Stimulated activated CD4-positive, alpha-beta T cell treated with anti-CD3 and anti-CD28 coated beads, TNF-alpha, amount 100 ng/mL, for 1 hour (primary cell): ENCODE measurements at regions not wholly inside any gene's neighbourhood (a gene's known extent, or its start where the extent isn't known, plus 50 kb on each side); places are given as distances from the start of the nearest gene placed in this dataset.
"Not testable (repeated sequence)": the region's sequence is repeated elsewhere in the genome, so short reads cannot be mapped to it uniquely, and the experiment has no call there.

Source experiments
- DNase-seq, 3 donors: peaks; one replicate each; pipeline ENCODE4 v3.0.0-alpha.2; 2020; ENCODE audit warnings: low read depth in 3 of 3, low spot score in 1 of 3

DNA sequence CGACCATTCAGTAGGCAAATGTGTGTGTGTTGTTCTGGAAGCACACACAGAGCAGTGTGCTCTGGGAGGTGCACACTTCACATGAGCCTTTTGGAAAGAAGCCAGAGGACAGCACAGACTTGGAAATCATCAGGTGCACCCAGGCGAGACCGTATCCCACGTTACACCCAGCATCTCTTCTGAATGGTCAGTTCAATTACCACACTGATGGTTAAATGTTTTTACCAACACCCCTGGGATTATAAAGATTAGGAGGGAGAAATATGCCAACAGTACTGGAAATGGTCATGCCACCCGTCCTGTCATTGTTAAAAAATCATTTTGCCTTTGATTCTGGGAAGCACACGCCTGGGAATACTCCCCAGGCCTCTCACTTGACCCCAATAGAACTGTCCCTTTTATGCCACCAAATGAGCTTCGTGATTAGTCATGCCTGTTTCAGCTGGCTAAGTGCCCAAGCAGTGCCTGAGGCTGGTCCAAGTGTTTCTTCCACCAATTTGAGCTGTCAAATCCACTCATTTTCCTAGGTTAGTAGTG, 183.7 kb downstream of the NRP2 start:
- no peak for DNase-seq

GRCh38 chr2:205865056-205865455, 182.8 kb downstream of the NRP2 start:
- DNase-seq, result no peak

DNA sequence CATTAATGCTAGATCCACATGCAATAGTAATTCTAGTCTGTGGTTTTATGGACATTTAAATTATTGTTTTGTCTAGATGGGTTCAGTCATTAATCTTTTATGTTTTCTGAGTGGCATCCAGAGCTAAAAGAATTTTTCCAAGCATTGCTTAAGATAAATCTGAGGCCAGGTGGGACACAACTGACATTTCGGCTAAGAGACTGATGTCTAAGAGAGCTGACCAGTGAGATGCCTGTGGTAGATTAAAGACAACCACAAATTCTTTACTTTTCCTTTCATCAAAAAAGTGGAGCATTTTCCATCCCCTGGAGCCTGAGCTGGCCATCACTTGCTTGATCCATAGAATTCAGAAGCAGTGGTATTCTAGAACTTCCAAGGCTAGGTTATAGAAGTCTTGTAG, 182.2 kb downstream of the NRP2 start:
- no peak for DNase-seq

- DNase-seq, result not testable (repeated sequence)
These were observed 180.5 kb downstream of the NRP2 start for GRCh38 chr2:205862761-205863160.

GRCh38 chr2:205860885-205861284, 178.6 kb downstream of the NRP2 start:
- DNase-seq, result no peak

DNA sequence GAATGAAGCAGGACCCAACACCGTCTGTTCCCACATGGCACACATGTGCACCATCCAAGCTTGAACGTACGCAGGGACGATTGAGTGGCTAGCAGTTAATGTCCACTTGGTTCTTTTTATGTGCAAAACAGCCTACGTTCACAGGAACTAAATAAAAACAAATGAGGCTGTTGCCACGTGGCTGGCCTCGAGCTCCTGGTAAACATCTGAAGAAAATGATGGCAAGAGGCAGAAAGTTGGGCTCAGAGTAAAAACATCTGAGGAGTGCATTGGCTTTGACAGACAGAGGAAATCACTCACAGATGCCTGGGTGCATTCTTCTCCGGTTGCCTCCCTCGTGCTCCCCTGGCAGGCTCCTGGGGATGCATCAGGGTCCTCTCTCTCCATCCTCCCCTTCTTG, 177.9 kb downstream of the NRP2 start:
- no peak for DNase-seq

- DNase-seq, result no peak
These were observed 176.7 kb downstream of the NRP2 start for GRCh38 chr2:205858881-205859441.

- DNase-seq, result no peak
These were observed 176.0 kb downstream of the NRP2 start for GRCh38 chr2:205858275-205858674.

GRCh38 chr2:205857520-205858237, 175.4 kb downstream of the NRP2 start:
- DNase-seq, result no peak

GRCh38 chr2:205852457-205852856, 170.2 kb downstream of the NRP2 start:
- no peak for DNase-seq

DNA sequence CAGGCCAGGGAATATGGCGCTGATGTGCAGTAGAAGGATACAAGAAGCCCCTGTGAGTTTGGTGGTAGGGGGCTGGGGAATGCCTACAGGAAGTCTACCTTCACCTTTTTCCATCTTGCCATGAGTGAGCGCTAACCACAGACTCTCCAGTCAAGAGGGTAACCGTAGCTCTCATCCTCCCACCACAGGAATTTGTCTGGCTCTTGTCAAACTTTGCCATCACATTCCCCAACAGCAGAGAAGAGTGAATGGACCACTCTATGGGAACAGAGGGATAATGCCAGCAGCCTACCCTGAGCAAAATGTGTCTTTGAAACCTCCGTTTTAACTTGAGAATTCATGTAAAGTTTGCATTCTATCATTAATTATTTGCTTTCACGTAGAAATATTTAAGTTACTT, 168.3 kb downstream of the NRP2 start:
- no peak for DNase-seq

GRCh38 chr2:205850132-205850531, 167.8 kb downstream of the NRP2 start:
- DNase-seq, result no peak

DNA sequence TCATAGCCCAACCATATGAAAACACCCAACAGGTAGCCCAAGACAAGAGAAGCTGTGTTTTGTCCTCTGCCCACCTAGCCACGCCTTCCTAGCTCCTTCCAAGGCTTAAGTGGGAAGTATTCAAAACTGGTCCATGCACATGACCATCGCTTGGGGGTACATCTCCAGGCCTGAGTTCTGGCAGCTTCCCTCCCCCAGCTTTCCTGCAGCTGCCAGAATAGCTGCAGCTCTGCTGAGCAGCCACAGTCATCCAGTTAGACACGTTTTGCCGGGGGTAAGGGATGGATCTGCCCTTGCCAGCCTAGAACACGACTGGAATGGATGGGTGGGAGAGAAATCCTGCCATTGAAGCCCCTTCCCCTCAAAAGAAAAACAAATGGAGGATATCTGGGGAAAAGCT, 166.8 kb downstream of the NRP2 start:
- no peak for DNase-seq

GRCh38 chr2:205848601-205849000, 166.3 kb downstream of the NRP2 start:
- no peak for DNase-seq
